Loucy (cell line): ENCODE measurements at regions not wholly inside any gene's neighbourhood (a gene's known extent, or its start where the extent isn't known, plus 50 kb on each side); places are given as distances from the start of the nearest gene placed in this dataset.

ENCODE experiments used
- H2AFZ ChIP-seq: fragments of 200-600 bp; sonication (generic); 2 replicates; pipeline ENCODE4 v1.6.0; 2016; ENCODE audit warnings: antibody characterized with exemption, mild to moderate bottlenecking, low read length, moderate library complexity
- H3F3A ChIP-seq: fragments of 200-600 bp; 2 replicates; pipeline ENCODE4 v1.6.0; 2016; ENCODE audit warnings: antibody characterized with exemption, low read depth, mild to moderate bottlenecking
- H3K27me3 ChIP-seq: fragments of 200-600 bp; sonication (generic); 2 replicates; pipeline ENCODE4 v1.6.1; 2014; ENCODE audit warnings: low read length, mild to moderate bottlenecking; ENCODE audit not compliant: insufficient read depth, poor library complexity, severe bottlenecking
- H3K36me3 ChIP-seq: fragments of 200-600 bp; sonication (generic); 2 replicates; pipeline ENCODE4 v1.6.1; 2016; ENCODE audit warnings: low read length; ENCODE audit not compliant: insufficient read depth
- H3K4me1 ChIP-seq: fragments of 200-600 bp; sonication (generic); 2 replicates; pipeline ENCODE4 v1.5.1; 2014; ENCODE audit warnings: low read length, mild to moderate bottlenecking; ENCODE audit not compliant: insufficient read depth, poor library complexity, severe bottlenecking
- H3K4me2 ChIP-seq: fragments of 200-600 bp; sonication (generic); 2 replicates; pipeline ENCODE4 v1.6.0; 2014; ENCODE audit warnings: antibody characterized with exemption, low read length, low read depth, mild to moderate bottlenecking; ENCODE audit not compliant: poor library complexity, severe bottlenecking
- H3K4me3 ChIP-seq: fragments of 200-600 bp; sonication (generic); 2 replicates; pipeline ENCODE4 v1.5.1; 2014; ENCODE audit warnings: low read length, mild to moderate bottlenecking, mixed read lengths; ENCODE audit not compliant: poor library complexity, severe bottlenecking
- H3K79me2 ChIP-seq: fragments of 200-600 bp; sonication (generic); 2 replicates; pipeline ENCODE4 v1.6.1; 2014; ENCODE audit warnings: low read length; ENCODE audit not compliant: insufficient read depth
- H3K9ac ChIP-seq: fragments of 200-600 bp; sonication (generic); 2 replicates; pipeline ENCODE4 v1.6.0; 2014; ENCODE audit warnings: mild to moderate bottlenecking, low read depth, low read length, moderate library complexity; ENCODE audit not compliant: poor library complexity, severe bottlenecking
- H3K9me2 ChIP-seq: fragments of 200-600 bp; sonication (generic); replicated peaks from 2 replicates; pipeline ENCODE4 v1.6.1; 2016; ENCODE audit warnings: low read depth, low read length, mixed read lengths
- H3K9me3 ChIP-seq: fragments of 200-600 bp; sonication (generic); 2 replicates; pipeline ENCODE4 v1.6.1; 2014; ENCODE audit warnings: mild to moderate bottlenecking, antibody characterized with exemption, low read length, low read depth; ENCODE audit not compliant: insufficient read depth
- H4K20me1 ChIP-seq: fragments of 200-600 bp; sonication (generic); 2 replicates; pipeline ENCODE4 v1.6.0; 2014; ENCODE audit warnings: antibody characterized with exemption, low read length, mild to moderate bottlenecking; ENCODE audit not compliant: insufficient read depth, poor library complexity, severe bottlenecking
- EZH2phosphoT487 ChIP-seq: fragments of 200-600 bp; IDR thresholded peaks from 2 replicates; pipeline ENCODE4 v1.6.1; 2018; ENCODE audit warnings: antibody characterized with exemption, mild to moderate bottlenecking, moderate library complexity, borderline replicate concordance
- TF ChIP-seq, protein P1 (sequence below): fragments of 200-600 bp; sonication (generic); conservative IDR thresholded peaks from 2 replicates; pipeline ENCODE4 v1.5.1; 2014; ENCODE audit warnings: mild to moderate bottlenecking, antibody characterized with exemption, low read length

DNA sequence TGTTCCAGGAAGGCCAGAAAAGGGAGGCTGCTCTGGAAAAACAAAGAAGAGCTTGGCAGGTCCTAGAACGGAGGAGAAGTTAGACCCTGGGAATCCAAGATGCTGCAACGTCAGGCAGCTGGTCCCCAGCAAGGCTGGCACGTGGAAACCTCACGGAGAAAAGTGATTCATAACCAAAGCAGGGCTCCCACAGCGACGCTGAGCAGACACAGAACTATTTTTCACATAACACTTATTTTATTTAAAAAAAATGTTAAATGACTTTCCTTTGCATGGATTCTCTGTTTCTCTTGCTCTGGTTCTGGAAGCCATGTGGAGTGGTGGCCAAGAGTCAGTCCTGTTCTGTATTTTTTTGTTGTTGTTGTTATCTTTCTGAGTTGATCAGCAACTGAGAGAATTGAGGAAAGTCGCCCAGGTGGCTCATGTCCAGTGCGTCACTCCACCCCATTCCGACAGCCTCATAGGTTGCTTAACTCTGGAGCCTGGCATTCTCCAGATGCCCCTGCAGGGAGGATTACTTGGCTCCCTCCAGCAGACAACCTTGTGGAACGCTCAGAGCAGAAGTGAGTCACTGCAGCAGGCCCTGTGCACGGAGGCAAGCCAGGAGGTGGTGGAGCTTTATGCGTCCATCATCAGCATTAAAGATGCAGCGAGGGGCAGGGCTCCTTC is 229.9 kb upstream of the HDAC4 start:
- Histone ChIP-seq H3K79me2 (no peaks in the 10 kb centered on the region), H2AFZ (no peak overlapping the region)

DNA sequence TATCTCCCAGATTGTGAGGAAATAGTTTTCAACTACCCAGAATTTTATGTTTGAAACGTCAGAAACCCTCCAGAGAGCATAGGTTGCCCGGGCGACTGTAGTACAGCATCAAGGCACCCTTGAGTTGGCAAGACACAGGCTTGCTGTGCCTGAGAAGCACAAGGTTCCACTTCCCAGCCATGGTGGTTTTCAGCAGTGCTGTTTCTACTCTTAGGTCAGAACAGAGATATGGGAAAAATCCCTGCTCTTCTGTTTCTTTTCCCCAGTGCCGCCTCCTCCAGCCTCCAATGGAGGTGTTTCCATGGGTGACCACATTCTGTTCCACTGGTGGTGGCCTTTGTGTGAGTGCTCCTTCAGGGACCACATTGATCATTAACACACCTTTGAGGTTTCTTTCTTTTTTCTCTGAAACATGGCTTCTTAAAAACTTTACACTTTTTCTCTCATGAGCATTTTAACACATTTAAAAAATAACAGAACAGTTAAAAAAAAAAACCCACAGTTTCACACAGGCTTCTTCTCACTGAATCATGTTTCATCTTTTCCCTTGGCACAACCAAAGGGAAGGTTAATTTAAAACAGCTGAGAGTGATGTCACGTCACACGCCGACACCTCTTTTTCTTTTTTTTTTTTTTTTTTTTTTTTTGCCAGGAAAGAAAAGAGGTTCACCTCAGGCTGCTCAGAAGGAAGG is 229.3 kb upstream of the HDAC4 start:
- no peaks in the 10 kb centered on the region for H4K20me1 ChIP-seq
- H3K4me2 ChIP-seq, result no peak overlapping the region
- H3K9me3 ChIP-seq, result no peaks in the 10 kb centered on the region; the same call in 1 of the 2 replicates
- H3F3A ChIP-seq, result no peaks in the 10 kb centered on the region
- no peak overlapping the region for H2AFZ ChIP-seq
- no peaks in the 10 kb centered on the region for H3K9me2 ChIP-seq
- no peak overlapping the region for H3K4me3 ChIP-seq
- H3K79me2 ChIP-seq, result no peaks in the 10 kb centered on the region
- no peaks in the 10 kb centered on the region for H3K27me3 ChIP-seq
- peaks cover 8% of the 10 kb centered on the region for H3K4me1 ChIP-seq
- H3K36me3 ChIP-seq, result no peaks in the 10 kb centered on the region
- H3K9ac ChIP-seq, result no peak overlapping the region
- no peak for TF ChIP-seq EZH2phosphoT487
- TF ChIP-seq, protein P1, sequence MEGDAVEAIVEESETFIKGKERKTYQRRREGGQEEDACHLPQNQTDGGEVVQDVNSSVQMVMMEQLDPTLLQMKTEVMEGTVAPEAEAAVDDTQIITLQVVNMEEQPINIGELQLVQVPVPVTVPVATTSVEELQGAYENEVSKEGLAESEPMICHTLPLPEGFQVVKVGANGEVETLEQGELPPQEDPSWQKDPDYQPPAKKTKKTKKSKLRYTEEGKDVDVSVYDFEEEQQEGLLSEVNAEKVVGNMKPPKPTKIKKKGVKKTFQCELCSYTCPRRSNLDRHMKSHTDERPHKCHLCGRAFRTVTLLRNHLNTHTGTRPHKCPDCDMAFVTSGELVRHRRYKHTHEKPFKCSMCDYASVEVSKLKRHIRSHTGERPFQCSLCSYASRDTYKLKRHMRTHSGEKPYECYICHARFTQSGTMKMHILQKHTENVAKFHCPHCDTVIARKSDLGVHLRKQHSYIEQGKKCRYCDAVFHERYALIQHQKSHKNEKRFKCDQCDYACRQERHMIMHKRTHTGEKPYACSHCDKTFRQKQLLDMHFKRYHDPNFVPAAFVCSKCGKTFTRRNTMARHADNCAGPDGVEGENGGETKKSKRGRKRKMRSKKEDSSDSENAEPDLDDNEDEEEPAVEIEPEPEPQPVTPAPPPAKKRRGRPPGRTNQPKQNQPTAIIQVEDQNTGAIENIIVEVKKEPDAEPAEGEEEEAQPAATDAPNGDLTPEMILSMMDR, result no peak

More for the DNA sequence above, 229.9 kb upstream of the HDAC4 start:
- Histone ChIP-seq H4K20me1 (no peaks in the 10 kb centered on the region), H3F3A (no peaks in the 10 kb centered on the region), H3K36me3 (no peaks in the 10 kb centered on the region), H3K4me1 (peaks cover 3% of the 10 kb centered on the region), H3K4me3 (no peak overlapping the region), H3K9me2 (no peaks in the 10 kb centered on the region), H3K4me2 (no peak overlapping the region), H3K27me3 (no peaks in the 10 kb centered on the region), H3K9ac (no peak overlapping the region), H3K9me3 (no peaks in the 10 kb centered on the region; the same call in 1 of the 2 replicates)
- TF ChIP-seq, protein P1, result no peak
- TF ChIP-seq EZH2phosphoT487, result no peak

DNA sequence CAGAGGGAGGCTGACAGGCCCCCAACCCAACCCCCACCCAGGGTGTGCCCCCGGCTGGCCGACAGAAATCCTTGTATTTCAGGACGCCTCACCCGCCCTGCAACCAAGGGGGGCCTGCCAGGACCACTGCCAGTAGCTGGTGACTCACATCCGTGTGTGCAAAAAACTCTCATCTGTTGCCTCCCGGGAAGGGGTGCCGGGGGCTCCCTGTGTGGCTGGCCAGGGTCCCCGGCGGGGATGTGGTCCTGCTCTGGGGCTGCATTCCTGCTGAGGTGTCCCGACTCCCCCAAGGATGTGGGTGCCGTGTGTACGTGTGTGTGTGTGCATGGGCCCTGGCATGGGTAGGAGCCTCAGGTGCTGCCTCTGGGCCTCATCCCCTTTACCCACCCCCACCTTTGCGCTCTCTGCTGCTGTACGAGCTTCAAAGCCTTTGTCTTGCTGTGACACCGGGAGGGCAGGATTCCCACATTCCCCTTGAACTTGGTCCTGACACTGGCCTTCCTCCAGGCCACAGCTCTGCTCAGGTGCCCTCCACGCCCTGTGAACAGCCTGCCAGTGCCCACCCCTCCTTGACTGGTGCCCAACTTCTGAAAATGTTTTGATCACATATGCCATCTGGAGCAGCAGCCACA is 226.3 kb upstream of the HDAC4 start:
- Histone ChIP-seq H2AFZ (no peak overlapping the region), H3K79me2 (no peaks in the 10 kb centered on the region), H3K4me1 (peaks cover 15% of the 10 kb centered on the region), H3F3A (no peaks in the 10 kb centered on the region), H4K20me1 (no peaks in the 10 kb centered on the region), H3K9me2 (no peaks in the 10 kb centered on the region), H3K4me3 (no peak overlapping the region), H3K9ac (no peak overlapping the region), H3K4me2 (no peak overlapping the region), H3K27me3 (no peaks in the 10 kb centered on the region), H3K9me3 (no peaks in the 10 kb centered on the region; the same call in 1 of the 2 replicates), H3K36me3 (no peaks in the 10 kb centered on the region)
- TF ChIP-seq, protein P1, result no peak
